Tibial nerve (tissue), 4 donors: ENCODE measurements at regions not wholly inside any gene's neighbourhood (a gene's known extent, or its start where the extent isn't known, plus 50 kb on each side); places are given as distances from the start of the nearest gene placed in this dataset.
A peak's percentile ranks its signal among the peaks of the same experiment; 100 is the strongest.

Experiments used
- DNase-seq, 2 donors: peaks; one replicate each; pipeline ENCODE4 v3.0.0-alpha.2; 2019; ENCODE audit warnings: low spot score in 2 of 2
- H3K27ac ChIP-seq, 4 donors: fragments of 200-600 bp; sonication (generic) in 3 of 4; one replicate each; pipeline ENCODE4 v1.5.1; 2017 to 2019; ENCODE audit warnings: mild to moderate bottlenecking in 1 of 4
- H3K27me3 ChIP-seq, 2 donors: fragments of 200-600 bp; sonication (generic) in 1 of 2; one replicate each; pipeline versions ENCODE4 v1.5.1 to v1.6.0; 2017 to 2019
- H3K36me3 ChIP-seq, 3 donors: fragments of 200-600 bp; sonication (generic); one replicate each; pipeline ENCODE4 v1.5.1; 2018 to 2019
- H3K4me1 ChIP-seq, 4 donors: fragments of 200-600 bp; sonication (generic) in 3 of 4; one replicate each; pipeline ENCODE4 v1.5.1; 2017 to 2019
- H3K4me3 ChIP-seq, 4 donors: fragments of 200-600 bp; sonication (generic) in 3 of 4; one replicate each; pipeline ENCODE4 v1.5.1; 2017 to 2019; ENCODE audit warnings: mild to moderate bottlenecking in 1 of 4, moderate library complexity in 1 of 4
- H3K9me3 ChIP-seq, 4 donors: fragments of 200-600 bp; sonication (generic) in 3 of 4; one replicate each; pipeline ENCODE4 v1.5.1; 2017 to 2019
- EP300 ChIP-seq, 2 donors: sonication (generic); formaldehyde crosslinking; IDR thresholded peaks; one replicate each; pipeline ENCODE4 v1.6.1; 2017; ENCODE audit warnings: antibody characterized with exemption in 2 of 2, mild to moderate bottlenecking in 1 of 2
- POLR2A ChIP-seq, 2 donors: fragments of 450-650 bp; IDR thresholded peaks; one replicate each; pipeline ENCODE4 v1.6.1; 2017; ENCODE audit warnings: antibody characterized with exemption in 2 of 2, mild to moderate bottlenecking in 2 of 2, moderate library complexity in 2 of 2
- WGBS, 2 donors: methylation state at CpG; one replicate each; pipeline ENCODE4 v1.1.5; 2018; 5-methylcytosine and 5-hydroxymethylcytosine counted together
- TF ChIP-seq, protein P1 (sequence below), 5 experiments: fragments of 200-600 bp in 3 of 5; fragments of 450-650 bp in 2 of 5; sonication (generic) in 3 of 5; IDR thresholded peaks; one replicate each; pipeline ENCODE4 v1.5.1; 2016 to 2019; ENCODE audit warnings: antibody characterized with exemption in 5 of 5, mild to moderate bottlenecking in 3 of 5, moderate library complexity in 2 of 5

DNA sequence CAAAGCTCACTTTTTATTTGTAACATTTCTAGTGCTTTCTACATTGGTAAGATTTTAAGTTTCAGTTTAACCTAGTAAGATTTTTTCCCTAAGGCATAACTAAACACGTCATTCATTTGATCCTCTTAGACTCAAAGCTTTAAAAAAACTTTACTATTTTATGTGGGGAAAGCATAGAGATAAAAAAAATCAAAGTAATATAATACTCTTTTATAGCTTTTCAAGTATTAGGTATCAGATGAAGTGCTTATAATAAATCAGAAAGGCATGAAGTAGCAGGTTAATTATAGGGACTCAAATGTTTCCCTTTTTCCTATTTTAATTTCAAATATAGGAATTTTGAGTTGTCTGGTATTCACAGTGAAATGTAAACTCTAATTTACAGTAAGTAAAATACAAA is 68.0 kb upstream of the POU5F2 start:
- H3K4me3 ChIP-seq: no peak overlapping the region
- DNase-seq: no peak
- no peaks in the 10 kb centered on the region for H3K4me1 ChIP-seq
- no peaks in the 10 kb centered on the region for H3K27me3 ChIP-seq
- H3K27ac ChIP-seq: no peak overlapping the region
- TF ChIP-seq, protein P1, sequence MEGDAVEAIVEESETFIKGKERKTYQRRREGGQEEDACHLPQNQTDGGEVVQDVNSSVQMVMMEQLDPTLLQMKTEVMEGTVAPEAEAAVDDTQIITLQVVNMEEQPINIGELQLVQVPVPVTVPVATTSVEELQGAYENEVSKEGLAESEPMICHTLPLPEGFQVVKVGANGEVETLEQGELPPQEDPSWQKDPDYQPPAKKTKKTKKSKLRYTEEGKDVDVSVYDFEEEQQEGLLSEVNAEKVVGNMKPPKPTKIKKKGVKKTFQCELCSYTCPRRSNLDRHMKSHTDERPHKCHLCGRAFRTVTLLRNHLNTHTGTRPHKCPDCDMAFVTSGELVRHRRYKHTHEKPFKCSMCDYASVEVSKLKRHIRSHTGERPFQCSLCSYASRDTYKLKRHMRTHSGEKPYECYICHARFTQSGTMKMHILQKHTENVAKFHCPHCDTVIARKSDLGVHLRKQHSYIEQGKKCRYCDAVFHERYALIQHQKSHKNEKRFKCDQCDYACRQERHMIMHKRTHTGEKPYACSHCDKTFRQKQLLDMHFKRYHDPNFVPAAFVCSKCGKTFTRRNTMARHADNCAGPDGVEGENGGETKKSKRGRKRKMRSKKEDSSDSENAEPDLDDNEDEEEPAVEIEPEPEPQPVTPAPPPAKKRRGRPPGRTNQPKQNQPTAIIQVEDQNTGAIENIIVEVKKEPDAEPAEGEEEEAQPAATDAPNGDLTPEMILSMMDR (IDR thresholded peaks at IDR 0.05): no peak
- TF ChIP-seq POLR2A (IDR thresholded peaks at IDR 0.05): no peak
- TF ChIP-seq EP300 (IDR thresholded peaks at IDR 0.05): no peak
- H3K9me3 ChIP-seq: no peaks in the 10 kb centered on the region
- H3K36me3 ChIP-seq: no peaks in the 10 kb centered on the region
- 75% methylated on average over 1 of the region's 1 CpG for WGBS, 2 donors

DNA sequence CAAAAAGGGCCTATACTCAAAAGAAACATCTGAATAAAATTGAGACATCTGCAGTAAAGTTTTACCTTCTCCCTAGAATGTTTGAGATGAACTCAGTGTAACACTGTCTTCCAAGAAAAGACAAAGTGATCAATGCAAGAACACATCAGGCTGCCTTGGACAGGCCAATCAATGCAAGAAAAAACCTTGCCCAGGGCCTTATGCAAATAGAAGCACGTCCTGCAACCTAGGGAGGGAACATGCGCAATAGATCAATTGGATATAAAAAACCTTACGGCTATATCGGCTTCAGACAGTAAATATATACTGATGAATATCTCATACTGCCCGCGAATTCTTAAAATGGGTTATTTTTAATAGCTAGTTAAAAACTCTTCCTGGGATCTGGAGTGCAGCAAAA is 66.4 kb upstream of the POU5F2 start:
- no peak overlapping the region for H3K4me3 ChIP-seq
- WGBS, 2 donors: 94 to 95% methylated on average over 6 of the region's 6 CpGs
- no peak overlapping the region for H3K27ac ChIP-seq
- TF ChIP-seq EP300 (IDR thresholded peaks at IDR 0.05): no peak
- TF ChIP-seq POLR2A (IDR thresholded peaks at IDR 0.05): no peak
- TF ChIP-seq, protein P1 (IDR thresholded peaks at IDR 0.05): no peak
- H3K36me3 ChIP-seq: no peaks in the 10 kb centered on the region
- DNase-seq: no peak
- H3K4me1 ChIP-seq: no peaks in the 10 kb centered on the region
- no peaks in the 10 kb centered on the region for H3K27me3 ChIP-seq
- no peaks in the 10 kb centered on the region for H3K9me3 ChIP-seq

- Histone ChIP-seq H3K4me1 (peaks cover 0 to 10% (median 2%) of the 10 kb centered on the region in 4 donors), H3K9me3 (no peaks in the 10 kb centered on the region), H3K27me3 (no peaks in the 10 kb centered on the region), H3K27ac (no peak overlapping the region), H3K36me3 (no peaks in the 10 kb centered on the region), H3K4me3 (no peak overlapping the region)
- TF ChIP-seq POLR2A (IDR thresholded peaks at IDR 0.05): no peak
- TF ChIP-seq, protein P1 (IDR thresholded peaks at IDR 0.05): no peak
- no peak for DNase-seq
- WGBS, 2 donors: 86 to 88% methylated on average over 5 of the region's 5 CpGs
These were observed 64.4 kb upstream of the POU5F2 start for GRCh38 chr5:93805616-93806379.

DNA sequence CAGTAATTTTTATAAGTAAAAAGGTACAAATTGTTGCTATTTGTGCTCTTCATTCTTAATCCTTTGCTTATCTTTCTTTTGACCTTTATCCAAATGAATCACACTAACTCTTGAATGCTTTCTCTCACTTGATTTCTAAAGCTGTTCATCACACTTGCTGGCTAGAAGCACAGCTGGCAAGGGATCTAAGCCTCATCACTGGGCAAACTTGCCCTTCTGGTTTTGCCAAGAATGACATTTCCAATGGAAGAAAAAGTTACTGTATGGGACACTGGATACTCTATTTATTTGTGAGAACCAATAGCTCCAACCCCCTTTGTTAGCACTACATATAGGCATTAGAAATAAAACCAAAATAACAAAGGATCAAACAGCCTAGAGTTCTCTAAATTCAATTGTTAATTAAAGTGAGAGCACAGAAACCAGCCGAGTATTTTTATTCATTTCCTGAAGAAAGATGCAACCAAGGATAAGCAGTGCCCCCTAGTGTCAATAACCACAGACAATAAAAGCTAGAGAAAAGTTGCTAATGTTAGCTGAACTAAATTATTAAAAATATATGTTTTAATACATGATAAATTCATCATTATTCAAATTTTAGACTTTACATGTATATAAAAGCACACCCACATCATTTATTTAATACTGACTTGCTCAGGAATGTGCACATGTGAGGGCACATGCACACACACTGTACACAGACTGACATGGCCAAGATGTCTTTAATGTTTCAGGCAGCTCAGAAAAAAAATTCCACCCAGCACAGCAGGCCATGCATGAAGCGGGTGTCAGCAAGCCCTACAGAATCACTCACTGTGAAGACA is 59.8 kb upstream of the POU5F2 start:
- Histone ChIP-seq H3K36me3 (no peaks in the 10 kb centered on the region), H3K27me3 (no peaks in the 10 kb centered on the region), H3K4me3 (no peak overlapping the region), H3K4me1 (peaks cover 0 to 14% (median 2%) of the 10 kb centered on the region in 4 donors), H3K9me3 (no peaks in the 10 kb centered on the region), H3K27ac (peak overlapping the region in 1 of 4 donors; percentile 20)
- no peak for TF ChIP-seq EP300 (IDR thresholded peaks at IDR 0.05)
- TF ChIP-seq, protein P1 (IDR thresholded peaks at IDR 0.05): peak; percentile 57 to 67 (median 61)
- no peak for TF ChIP-seq POLR2A (IDR thresholded peaks at IDR 0.05)
- DNase-seq: peak in 1 of 2 donors; percentile 63
- WGBS, 2 donors: 13 to 14% methylated on average over 2 of the region's 2 CpGs

- WGBS, 2 donors: 96% methylated on average over 5 of the region's 5 CpGs
- H3K4me3 ChIP-seq: no peak overlapping the region
- peaks cover 0 to 17% (median 0%) of the 10 kb centered on the region in 3 donors for H3K36me3 ChIP-seq
- peaks cover 0 to 3% (median 0%) of the 10 kb centered on the region in 4 donors for H3K4me1 ChIP-seq
- TF ChIP-seq, protein P1 (IDR thresholded peaks at IDR 0.05): no peak
- TF ChIP-seq POLR2A (IDR thresholded peaks at IDR 0.05) (no peak), EP300 (IDR thresholded peaks at IDR 0.05) (no peak)
- no peak overlapping the region for H3K27ac ChIP-seq
- no peaks in the 10 kb centered on the region for H3K27me3 ChIP-seq
- no peak for DNase-seq
- H3K9me3 ChIP-seq: no peaks in the 10 kb centered on the region
These were observed 53.6 kb upstream of the POU5F2 start for GRCh38 chr5:93794954-93795353.
